HCT116 (cell line): ENCODE measurements at regions not wholly inside any gene's neighbourhood (a gene's known extent, or its start where the extent isn't known, plus 50 kb on each side); places are given as distances from the start of the nearest gene placed in this dataset.

Source experiments
- JUND ChIP-seq: IDR thresholded peaks from 2 replicates; pipeline ENCODE4 v1.6.1; 2012
- POLR2A ChIP-seq: IDR thresholded peaks from 2 replicates; pipeline ENCODE4 v1.7.0; 2011; ENCODE audit warnings: borderline replicate concordance; ENCODE audit not compliant: insufficient read depth, insufficient read length; ENCODE audit errors: extremely low read depth
- YY1 ChIP-seq: IDR thresholded peaks from 2 replicates; pipeline ENCODE4 v1.6.1; 2011; ENCODE audit warnings: low read length, low read depth, moderate library complexity, mild to moderate bottlenecking; ENCODE audit not compliant: insufficient replicate concordance; ENCODE audit errors: extremely low read depth

DNA sequence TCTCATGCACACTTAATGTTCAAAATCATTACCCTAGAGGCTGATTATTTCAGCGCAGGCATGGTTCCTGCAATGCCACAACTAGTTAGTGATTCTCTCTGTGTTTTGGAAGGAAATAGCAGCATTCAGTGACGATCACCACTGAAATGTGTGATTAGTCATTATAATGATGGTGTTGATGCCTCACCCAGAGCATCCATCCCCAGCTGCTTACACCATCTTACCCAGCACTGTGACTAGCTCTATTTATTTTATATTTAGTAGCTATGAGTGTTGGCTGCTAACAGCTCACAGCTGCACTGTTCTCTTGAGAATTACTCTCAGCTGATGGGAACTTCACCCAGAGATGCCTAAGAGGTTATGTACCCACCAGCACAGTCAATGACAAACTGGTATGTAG lies 60.5 kb upstream of the TSPAN7 start:
- TF ChIP-seq YY1 (no peak), POLR2A (no peak), JUND (no peak)
